ENCODE measurements at regions not wholly inside any gene's neighbourhood (a gene's known extent, or its start where the extent isn't known, plus 50 kb on each side); places are given as distances from the start of the nearest gene placed in this dataset.

DNA sequence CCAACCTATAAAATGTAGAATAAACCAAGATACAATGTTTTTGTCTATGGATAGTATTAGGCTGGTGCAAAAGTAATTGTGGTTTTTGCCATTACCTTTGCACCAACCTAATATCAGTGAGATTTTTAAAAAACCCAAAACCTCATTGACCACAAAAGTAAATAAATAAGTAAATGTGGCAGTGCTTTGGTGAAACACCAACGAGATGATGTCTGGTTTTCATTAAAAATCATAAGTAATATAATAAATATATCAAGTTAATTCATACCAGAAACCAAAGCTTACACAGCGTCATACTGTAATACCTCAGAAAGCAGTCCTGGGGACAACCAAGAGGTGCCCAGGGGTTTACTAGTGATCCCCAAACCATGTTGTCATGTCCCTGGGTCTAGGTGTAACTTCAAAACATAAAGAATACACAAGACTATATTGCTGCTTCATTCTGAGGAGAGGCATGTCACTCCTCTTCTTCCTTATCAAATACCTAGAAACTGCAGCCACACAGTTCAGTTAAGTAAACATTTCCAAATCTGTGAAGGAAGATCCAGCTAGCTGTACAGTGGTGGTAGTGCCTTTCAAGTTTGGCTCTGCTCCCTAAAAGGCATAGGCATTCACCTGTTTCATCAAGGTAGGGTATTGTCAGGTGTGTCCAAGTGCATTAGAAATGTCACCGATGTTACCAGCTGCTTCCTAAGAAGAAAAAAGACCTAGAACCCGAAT lies 51.6 kb upstream of the ZC3H11B start:
- peaks cover 10% of the 10 kb centered on the region for H3K4me1 Mint-ChIP-seq (ENCODE audit: insufficient read depth, unreplicated experiment)
- no peaks in the 10 kb centered on the region for H3K9me3 Mint-ChIP-seq (ENCODE audit: unreplicated experiment)
- TF ChIP-seq CTCF (IDR thresholded peaks at IDR 0.05; ENCODE audit: unreplicated experiment) = no peak
- peaks cover 58% of the 10 kb centered on the region for H3K27me3 Mint-ChIP-seq (ENCODE audit: insufficient read depth, unreplicated experiment)
- ChIA-PET CTCF (no interaction called here), POLR2A (no interaction called here)
- intact Hi-C loops (cut with micrococcal nuclease) = loop anchor here (5.0 kb wide), 1 partner anchor 148 kb away; no protein-coding TSS in a partner anchor
- no peak overlapping the region for H3K4me3 Mint-ChIP-seq (ENCODE audit: unreplicated experiment)
- H3K27ac Mint-ChIP-seq (ENCODE audit: low read depth, unreplicated experiment) = no peak overlapping the region
- no peak for DNase-seq (ENCODE audit: unreplicated experiment)
- H3K36me3 Mint-ChIP-seq (ENCODE audit: insufficient read depth, unreplicated experiment) = no peaks in the 10 kb centered on the region
- no TSS peak for BruUV-seq (replicated peaks)

All from MCF 10A (cell line).